DND-41 (cell line): ENCODE measurements at regions not wholly inside any gene's neighbourhood (a gene's known extent, or its start where the extent isn't known, plus 50 kb on each side); places are given as distances from the start of the nearest gene placed in this dataset.
"Not testable (repeated sequence)": the region's sequence is repeated elsewhere in the genome, so short reads cannot be mapped to it uniquely, and the experiment has no call there.

Experiments used
- ATAC-seq: fragments of 200-7000 bp; cut with Tn5 transposase; 3 replicates; pipeline ENCODE4 v1.9.1; 2021; ENCODE audit warnings: low read depth; ENCODE audit not compliant: insufficient read depth
- DNase-seq: peaks from one replicate; pipeline ENCODE4 v3.0.0-alpha.2; 2020
- H2AFZ ChIP-seq: 2 replicates; pipeline ENCODE4 v1.6.0; 2012; ENCODE audit warnings: low read depth, low read length
- H3K27ac ChIP-seq: 2 replicates; pipeline ENCODE4 v1.5.1; 2012; ENCODE audit warnings: low read length, inconsistent platforms
- H3K27me3 ChIP-seq: fragments of 200-600 bp; sonication (generic); 2 replicates; pipeline ENCODE4 v1.6.0; 2012; ENCODE audit warnings: low read length, mild to moderate bottlenecking, inconsistent platforms; ENCODE audit not compliant: insufficient read depth, poor library complexity
- H3K36me3 ChIP-seq: 2 replicates; pipeline ENCODE4 v1.5.1; 2012; ENCODE audit warnings: low read length, inconsistent platforms; ENCODE audit not compliant: insufficient read depth
- H3K4me1 ChIP-seq: 2 replicates; pipeline ENCODE4 v1.5.1; 2012; ENCODE audit warnings: mild to moderate bottlenecking, low read length; ENCODE audit not compliant: insufficient read depth
- H3K4me2 ChIP-seq: 2 replicates; pipeline ENCODE4 v1.6.0; 2012; ENCODE audit warnings: mild to moderate bottlenecking, moderate library complexity, low read length, inconsistent platforms; ENCODE audit not compliant: insufficient read depth
- H3K4me3 ChIP-seq, 2 experiments: fragments of 200-600 bp in 1 of 2; shearing (Covaris generic) in 1 of 2; 2 replicates each; pipeline ENCODE4 v1.5.1; 2012 to 2016; ENCODE audit warnings: inconsistent platforms in 2 of 2, low read length in 2 of 2, mild to moderate bottlenecking in 2 of 2, low read depth in 1 of 2, moderate library complexity in 1 of 2
- H3K79me2 ChIP-seq: 2 replicates; pipeline ENCODE4 v1.6.0; 2012; ENCODE audit warnings: low read length, inconsistent platforms; ENCODE audit not compliant: insufficient read depth
- H3K9ac ChIP-seq: 2 replicates; pipeline ENCODE4 v1.6.0; 2012; ENCODE audit warnings: low read depth, mild to moderate bottlenecking, inconsistent platforms, low read length, moderate library complexity
- H3K9me3 ChIP-seq: 2 replicates; pipeline ENCODE4 v1.5.1; 2012; ENCODE audit warnings: low read length, moderate library complexity, mild to moderate bottlenecking, inconsistent platforms; ENCODE audit not compliant: insufficient read depth, severe bottlenecking
- H4K20me1 ChIP-seq: 2 replicates; pipeline ENCODE4 v1.6.0; 2012; ENCODE audit warnings: low read length; ENCODE audit not compliant: insufficient read depth
- EZH2 ChIP-seq: IDR thresholded peaks from 3 replicates; pipeline ENCODE4 v1.6.1; 2012; ENCODE audit warnings: borderline replicate concordance, low read depth, mild to moderate bottlenecking, moderate library complexity, low read length, inconsistent platforms; ENCODE audit not compliant: severe bottlenecking
- TF ChIP-seq, protein P1 (sequence below): IDR thresholded peaks from 2 replicates; pipeline ENCODE4 v1.5.1; 2012; ENCODE audit warnings: borderline replicate concordance, low read length, moderate library complexity, mild to moderate bottlenecking; ENCODE audit not compliant: poor library complexity, severe bottlenecking; ENCODE audit errors: extremely low read depth

DNA sequence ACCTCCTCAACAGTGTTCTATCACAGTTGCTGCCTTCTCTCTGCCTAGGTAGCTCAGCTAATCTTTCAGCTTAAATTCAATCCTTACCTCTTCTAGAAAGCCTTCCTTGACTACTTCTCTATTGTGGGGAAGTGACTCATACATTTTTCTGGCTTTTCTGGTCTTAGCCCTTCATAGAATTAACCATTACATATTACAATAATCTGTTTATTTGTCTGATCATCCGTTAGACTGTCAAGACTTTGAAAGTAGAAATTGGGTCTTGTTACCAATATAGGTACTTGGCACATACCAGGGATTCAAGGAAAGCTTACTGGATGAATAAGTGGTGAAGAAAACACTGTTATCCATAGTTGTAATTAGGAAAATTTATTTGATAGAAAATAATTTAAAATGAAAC, 89.6 kb downstream of the FANCF start:
- Histone ChIP-seq H3K4me3 (no peak overlapping the region), H2AFZ (no peak overlapping the region), H3K27me3 (no peaks in the 10 kb centered on the region), H3K4me1 (no peaks in the 10 kb centered on the region), H3K4me2 (no peak overlapping the region), H4K20me1 (no peaks in the 10 kb centered on the region), H3K79me2 (no peaks in the 10 kb centered on the region), H3K36me3 (no peaks in the 10 kb centered on the region), H3K27ac (no peak overlapping the region), H3K9me3 (no peaks in the 10 kb centered on the region), H3K9ac (no peak overlapping the region)
- no peak for TF ChIP-seq EZH2
- TF ChIP-seq, protein P1, sequence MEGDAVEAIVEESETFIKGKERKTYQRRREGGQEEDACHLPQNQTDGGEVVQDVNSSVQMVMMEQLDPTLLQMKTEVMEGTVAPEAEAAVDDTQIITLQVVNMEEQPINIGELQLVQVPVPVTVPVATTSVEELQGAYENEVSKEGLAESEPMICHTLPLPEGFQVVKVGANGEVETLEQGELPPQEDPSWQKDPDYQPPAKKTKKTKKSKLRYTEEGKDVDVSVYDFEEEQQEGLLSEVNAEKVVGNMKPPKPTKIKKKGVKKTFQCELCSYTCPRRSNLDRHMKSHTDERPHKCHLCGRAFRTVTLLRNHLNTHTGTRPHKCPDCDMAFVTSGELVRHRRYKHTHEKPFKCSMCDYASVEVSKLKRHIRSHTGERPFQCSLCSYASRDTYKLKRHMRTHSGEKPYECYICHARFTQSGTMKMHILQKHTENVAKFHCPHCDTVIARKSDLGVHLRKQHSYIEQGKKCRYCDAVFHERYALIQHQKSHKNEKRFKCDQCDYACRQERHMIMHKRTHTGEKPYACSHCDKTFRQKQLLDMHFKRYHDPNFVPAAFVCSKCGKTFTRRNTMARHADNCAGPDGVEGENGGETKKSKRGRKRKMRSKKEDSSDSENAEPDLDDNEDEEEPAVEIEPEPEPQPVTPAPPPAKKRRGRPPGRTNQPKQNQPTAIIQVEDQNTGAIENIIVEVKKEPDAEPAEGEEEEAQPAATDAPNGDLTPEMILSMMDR: no peak
- no peak for ATAC-seq
- no peak for DNase-seq

DNA sequence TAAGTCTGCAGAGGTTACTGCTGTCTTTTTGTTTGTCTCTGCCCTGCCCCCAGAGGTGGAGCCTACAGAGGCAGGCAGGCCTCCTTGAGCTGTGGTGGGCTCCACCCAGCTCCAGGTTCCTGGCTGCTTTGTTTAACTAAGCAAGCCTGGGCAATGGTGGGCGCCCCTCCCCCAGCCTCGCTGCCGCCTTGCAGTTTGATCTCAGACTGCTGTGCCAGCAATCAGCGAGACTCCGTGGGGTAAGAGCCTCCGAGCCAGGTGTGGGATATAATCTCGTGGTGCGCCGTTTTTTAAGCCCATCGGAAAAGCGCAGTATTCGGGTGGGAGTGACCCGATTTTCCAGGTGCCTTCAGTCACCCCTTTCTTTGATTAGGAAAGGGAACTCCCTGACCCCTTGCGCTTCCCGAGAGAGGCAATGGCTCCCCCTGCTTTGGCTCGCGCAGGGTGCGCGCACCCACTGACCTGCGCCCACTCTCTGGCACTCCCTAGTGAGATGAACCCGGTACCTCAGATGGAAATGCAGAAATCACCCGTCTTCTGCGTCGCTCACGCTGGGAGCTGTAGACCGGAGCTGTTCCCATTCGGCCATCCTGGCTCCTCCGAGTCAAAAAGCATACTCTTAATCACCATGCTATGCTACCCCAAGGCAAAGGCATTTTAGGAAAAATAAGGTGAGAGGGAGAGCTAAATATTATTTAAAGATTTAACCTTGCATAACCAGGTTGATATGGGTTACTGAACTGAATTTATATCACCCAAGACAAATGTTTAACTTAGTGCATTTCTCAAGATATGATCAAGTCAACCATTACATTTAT, 96.8 kb downstream of the FANCF start:
- not testable (repeated sequence) for H2AFZ ChIP-seq, H3K4me3 ChIP-seq, H3K9me3 ChIP-seq, H3K27me3 ChIP-seq, H4K20me1 ChIP-seq, ATAC-seq, H3K4me2 ChIP-seq, H3K4me1 ChIP-seq, DNase-seq, H3K9ac ChIP-seq, H3K27ac ChIP-seq, H3K36me3 ChIP-seq, H3K79me2 ChIP-seq

- H3K4me3 ChIP-seq: no peak overlapping the region
- ATAC-seq: no peak
- no peaks in the 10 kb centered on the region for H3K36me3 ChIP-seq
Observed at GRCh38 chr11:22522225-22522624, 103.4 kb downstream of the FANCF start.

DNA sequence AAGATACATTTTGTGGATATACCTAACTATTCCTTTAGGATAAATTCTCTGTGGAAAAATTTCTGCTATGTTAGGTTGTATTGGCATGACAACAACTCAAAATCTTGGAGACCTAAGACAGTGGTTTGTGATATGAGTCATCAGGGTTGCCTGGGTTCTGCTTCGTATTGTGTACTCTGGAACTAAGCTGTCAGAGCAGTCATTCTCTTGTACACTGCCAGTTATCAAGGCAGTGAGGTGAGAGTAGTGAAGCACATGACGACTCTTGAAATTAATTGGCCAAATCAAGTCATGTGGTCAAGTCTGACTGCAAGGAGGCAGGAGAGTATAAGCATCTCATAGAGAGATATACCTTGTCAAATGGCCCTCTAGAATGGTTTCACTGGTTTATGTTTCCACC, 104.4 kb downstream of the FANCF start:
- Histone ChIP-seq H3K27me3 (no peaks in the 10 kb centered on the region), H3K4me1 (no peaks in the 10 kb centered on the region), H3K27ac (no peak overlapping the region), H3K36me3 (no peaks in the 10 kb centered on the region), H3K4me3 (no peak overlapping the region), H3K9me3 (no peaks in the 10 kb centered on the region), H2AFZ (no peak overlapping the region), H3K9ac (no peak overlapping the region), H3K79me2 (no peaks in the 10 kb centered on the region), H3K4me2 (no peak overlapping the region), H4K20me1 (no peaks in the 10 kb centered on the region)
- TF ChIP-seq, protein P1: no peak
- no peak for TF ChIP-seq EZH2
- DNase-seq (no peak), ATAC-seq (peak; percentile 22; the same call in 1 of the 3 replicates)

More at GRCh38 chr11:22522225-22522624, 103.4 kb downstream of the FANCF start:
- H4K20me1 ChIP-seq: no peaks in the 10 kb centered on the region
- no peak overlapping the region for H3K4me2 ChIP-seq
- TF ChIP-seq, protein P1: no peak
- no peak for TF ChIP-seq EZH2
- H2AFZ ChIP-seq: no peak overlapping the region
- H3K9me3 ChIP-seq: no peaks in the 10 kb centered on the region
- no peaks in the 10 kb centered on the region for H3K79me2 ChIP-seq
- no peak overlapping the region for H3K9ac ChIP-seq
- H3K27ac ChIP-seq: no peak overlapping the region
- no peaks in the 10 kb centered on the region for H3K27me3 ChIP-seq
- H3K4me1 ChIP-seq: no peaks in the 10 kb centered on the region
- DNase-seq: no peak
